ENCODE measurements at regions not wholly inside any gene's neighbourhood (a gene's known extent, or its start where the extent isn't known, plus 50 kb on each side); places are given as distances from the start of the nearest gene placed in this dataset.
"Not testable (repeated sequence)": the region's sequence is repeated elsewhere in the genome, so short reads cannot be mapped to it uniquely, and the experiment has no call there.

DNA sequence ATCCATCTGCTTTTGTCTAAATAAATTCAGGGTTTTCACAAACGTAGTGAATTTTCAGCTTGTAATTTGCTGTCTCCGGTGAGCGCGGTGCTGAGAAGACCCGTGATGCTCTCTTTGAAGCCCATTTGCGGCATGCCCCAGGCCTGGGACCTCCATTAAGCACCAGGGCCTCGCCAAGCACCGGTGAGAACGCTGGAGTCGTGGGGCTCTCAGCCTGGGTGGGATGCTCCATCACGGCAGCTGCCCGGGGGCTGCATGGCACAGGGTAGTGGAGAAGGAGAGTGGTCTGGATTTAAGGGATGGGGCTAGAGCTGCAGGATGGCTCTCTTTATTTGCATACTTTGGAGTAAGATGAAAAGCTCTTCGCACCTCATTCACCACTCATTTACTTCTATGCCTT is 248.7 kb downstream of the ABCC12 start:
- no peak for DNase-seq (ENCODE audit: low read depth)

DNA sequence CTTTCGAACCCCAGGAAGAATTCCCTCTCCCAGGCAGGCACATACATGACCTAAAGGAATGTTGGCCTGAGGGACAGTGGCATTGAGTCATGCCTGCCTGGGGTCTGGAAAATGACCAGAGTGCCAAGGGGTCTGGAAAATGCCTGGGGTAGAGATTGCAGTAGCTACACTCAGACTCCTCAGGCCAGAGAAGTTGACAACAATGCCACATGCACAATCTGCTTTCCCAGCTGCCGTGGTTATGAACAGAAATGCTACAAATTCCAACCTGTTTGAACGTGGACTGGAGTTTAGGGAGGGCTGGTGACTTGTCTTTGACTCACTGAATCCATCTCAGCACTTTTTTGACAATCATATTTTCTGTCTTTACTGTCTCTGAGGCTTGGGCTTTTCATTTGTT is 250.0 kb downstream of the ABCC12 start:
- DNase-seq (ENCODE audit: low read depth), result peak; percentile 99

DNA sequence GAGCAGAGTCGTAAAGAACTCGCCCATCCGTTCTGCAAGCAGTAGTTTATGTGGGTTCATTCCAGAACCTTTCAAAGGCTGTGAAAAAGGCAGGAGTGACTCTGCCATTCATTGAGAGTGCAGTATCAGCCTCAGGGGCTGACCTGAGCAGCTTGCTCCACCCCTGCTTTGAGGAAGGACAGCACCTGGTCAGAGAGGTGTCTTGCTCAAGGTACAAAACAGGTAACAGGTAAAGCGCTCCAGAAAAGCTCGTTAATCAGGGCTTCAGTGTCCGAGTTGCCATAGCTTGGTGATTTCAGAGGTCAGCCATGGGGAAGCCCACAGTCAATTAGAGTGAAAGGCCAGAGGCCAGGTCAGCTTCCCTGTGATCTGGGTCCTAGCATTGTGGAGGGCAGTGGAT is 251.1 kb downstream of the ABCC12 start:
- DNase-seq (ENCODE audit: low read depth), result no peak

DNA sequence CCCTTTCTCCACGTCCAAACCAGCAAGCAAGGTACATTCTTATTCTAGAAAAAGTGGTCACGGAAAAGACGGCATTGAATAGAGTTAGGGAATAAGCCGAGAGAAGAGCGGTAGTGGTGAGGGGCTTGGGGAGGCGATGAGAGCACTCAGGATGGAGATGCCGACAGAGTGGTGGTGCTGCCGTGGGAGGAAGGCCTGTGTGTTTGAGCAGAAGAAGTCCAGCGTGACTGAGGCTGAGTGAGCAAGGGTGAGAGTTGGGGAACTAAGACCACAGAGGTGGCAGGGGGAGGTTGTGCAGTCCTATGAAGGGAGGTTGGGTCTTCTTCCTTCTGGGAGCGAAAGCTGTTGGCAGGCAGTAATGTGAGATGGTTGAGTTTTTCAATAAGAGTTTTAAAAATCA is 252.3 kb downstream of the ABCC12 start:
- DNase-seq (ENCODE audit: low read depth), result no peak

DNA sequence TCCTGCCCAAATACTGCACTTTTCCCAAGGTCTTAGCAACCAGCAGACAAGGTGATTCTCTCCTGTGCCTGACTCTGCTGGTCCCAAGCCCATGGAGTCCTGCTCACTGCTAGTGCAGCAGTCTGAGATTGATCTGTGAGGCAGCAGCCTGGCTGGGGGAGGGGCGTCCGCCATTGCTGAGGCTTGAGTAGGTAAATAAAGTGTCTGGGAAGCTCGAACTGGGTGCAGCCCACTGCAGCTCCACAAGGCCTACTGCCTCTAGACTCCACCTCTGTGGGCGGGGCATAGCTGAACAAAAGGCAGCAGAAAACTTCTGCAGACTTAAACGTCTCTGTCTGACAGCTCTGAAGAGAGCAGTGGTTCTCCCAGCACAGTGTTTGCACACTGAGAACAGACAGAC is 258.7 kb downstream of the ABCC12 start:
- DNase-seq (ENCODE audit: low read depth), result not testable (repeated sequence)

DNA sequence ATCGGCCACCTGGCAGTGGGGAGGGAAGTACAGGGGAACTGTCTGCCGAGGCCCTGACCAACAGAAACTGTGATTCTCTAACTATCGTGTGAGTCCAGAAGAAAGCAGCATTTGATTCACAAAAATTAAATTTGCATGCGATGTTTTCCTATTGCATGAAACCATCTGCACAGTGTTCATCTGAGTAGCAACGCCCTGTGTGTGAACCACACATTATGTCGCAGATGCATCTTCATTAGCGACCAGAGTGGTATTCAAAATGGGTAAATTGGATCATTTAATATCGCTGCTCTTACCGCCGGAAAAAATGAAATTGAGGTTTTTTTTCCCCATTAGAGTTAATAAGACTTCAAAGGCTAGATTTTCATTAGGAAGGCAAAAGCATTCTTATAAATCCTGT is 260.6 kb downstream of the ABCC12 start:
- DNase-seq (ENCODE audit: low read depth), result no peak

DNA sequence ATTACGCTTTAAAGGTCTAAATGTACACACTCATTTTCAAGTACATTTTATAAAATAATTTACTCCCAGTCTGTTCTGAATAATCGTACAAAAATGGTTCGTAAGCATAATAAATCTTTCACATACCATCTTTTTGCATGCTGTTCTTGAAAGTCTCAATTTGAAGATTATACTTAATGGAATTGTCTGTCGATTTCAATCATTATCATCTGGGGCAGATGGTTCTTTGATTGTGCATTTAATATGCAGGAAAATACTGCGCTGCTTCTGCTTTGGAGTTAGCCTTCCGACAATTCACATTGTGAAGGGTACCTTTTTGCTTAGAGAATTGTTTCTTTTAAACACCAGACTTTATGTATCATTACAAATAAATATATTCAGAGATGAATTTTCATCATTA is 262.8 kb downstream of the ABCC12 start:
- no peak for DNase-seq (ENCODE audit: low read depth)

DNA sequence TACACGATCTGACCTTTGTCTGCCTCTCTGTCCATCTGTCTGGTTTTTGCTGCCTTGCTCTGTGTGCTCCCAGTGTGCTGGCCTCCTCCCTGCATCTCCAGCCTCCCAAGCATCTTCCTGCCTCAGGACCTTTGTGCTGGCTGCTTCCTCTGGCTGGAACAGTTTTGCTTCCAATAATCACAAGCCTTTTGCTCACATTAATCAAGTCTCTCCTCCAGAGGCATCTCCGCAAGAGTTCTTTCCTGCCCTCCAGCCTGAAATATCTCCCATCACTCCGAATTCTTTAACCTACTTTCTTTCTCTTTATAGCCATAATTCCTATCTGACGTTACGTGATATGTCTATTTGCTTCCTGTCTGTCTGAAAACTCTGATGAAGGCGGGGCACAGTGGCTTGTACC is 267.1 kb downstream of the ABCC12 start:
- DNase-seq (ENCODE audit: low read depth), result no peak

DNA sequence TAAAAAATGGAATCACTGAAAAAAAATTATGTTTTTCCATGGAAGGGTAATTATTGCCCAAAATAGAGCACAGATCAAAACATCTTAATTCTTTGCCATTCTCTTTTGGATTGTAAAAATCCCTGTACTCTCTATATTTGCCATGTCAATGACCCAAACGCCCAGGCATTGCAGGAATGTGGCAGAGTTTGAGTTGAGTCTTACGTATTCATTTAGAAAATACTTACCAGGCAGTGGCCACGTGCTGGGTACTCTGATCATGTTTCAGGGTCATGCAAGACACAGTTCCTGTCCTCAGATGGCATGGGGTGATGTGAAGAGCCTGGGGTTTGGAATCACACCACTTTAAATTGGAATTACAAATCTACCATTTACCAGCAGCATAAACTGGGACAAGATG is 267.7 kb downstream of the ABCC12 start:
- DNase-seq (ENCODE audit: low read depth), result peak; percentile 98

DNA sequence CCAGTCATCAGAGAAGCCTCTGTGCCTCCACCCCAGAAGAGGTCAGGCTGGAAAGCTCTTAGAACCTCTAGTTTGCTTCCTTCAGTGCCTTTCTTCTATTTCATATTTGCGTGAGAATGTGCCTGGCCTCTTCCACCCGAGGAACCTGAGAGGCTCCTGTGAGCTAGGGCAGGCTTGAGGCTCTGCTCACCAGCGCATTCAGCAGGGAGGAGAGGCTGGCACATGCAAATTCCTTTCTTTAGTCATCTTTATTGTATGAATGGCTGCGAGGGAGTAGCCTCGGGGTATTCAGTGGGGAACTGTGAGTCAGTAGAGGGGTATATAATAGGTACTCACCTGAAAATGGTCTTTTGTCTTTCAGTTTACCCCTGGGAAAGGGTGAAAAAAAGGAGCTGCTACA is 268.3 kb downstream of the ABCC12 start:
- peak; percentile 98 for DNase-seq (ENCODE audit: low read depth)

DNA sequence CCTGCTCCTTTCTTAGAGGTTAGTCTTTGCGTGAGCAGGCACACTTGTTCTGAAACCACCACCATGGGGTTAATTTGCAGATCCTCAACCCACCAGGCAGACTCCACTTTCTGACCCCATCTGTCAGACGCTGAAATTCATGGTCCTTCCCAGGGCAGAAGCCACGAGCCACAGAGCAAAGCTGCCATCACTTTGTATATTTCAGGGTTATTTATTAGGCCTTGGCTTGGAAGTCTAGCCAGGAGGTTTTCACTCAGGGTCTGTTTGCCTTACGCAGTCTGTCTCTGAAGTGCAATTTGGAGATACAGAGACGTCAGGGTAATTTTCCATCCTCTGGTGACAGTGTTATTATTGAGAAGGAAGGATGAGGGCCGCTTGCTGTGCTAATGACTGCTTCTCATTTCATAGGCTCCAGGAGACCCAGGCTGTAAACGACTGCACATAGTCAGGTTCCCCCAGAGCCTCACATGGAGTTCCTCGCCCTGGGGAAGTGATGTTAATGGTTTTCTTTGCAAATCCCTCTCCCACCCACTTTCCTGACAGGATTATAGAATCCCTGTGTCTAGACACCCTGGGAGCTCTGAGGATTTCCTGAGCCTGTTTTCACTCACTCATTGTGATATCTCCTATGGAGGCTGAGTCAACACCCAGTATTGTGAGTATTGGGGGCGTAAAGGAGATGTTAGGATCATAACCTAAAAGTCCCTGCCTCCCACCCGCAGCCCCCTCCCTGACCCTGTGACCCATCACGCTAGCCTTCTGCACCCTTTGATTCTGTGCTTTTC is 269.0 kb downstream of the ABCC12 start:
- peak; percentile 92 for DNase-seq (ENCODE audit: low read depth)

DNA sequence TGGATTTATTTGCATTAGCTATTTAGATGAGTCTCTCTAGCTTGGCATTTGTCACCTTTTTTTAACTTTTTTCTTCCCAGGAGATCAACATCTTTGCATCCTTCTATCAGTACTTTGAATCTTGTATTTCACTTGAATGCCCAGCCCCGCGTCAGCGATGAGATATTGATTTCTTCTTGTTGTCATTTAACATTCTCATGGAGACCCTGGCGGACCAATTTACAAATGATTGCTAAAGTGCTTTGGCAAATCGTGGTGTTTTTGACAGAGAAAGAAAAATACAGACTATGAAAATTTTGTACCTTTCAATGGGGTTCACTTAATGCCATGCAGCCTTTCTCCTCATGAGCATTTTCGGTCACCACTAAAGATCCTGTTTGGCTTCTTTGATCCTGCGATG is 269.7 kb downstream of the ABCC12 start:
- no peak for DNase-seq (ENCODE audit: low read depth)

DNA sequence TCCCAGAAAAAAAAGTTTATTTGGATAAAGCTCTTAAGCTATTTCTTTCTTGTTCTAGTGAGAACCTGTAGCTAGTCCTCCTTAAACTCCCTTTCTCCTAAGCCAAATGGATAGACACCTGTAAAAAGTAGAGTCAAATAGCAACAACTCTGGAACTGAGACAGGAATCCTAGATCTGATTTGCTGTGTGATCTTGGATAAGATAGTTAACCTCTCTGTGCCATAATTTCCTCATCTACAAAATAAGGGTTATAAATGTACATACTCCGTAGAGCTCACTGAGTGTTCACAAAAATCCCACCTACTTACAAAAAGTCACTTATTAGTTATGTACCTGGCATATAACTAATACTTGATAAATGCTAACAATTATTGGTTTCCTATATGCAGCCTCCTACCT is 270.3 kb downstream of the ABCC12 start:
- DNase-seq (ENCODE audit: low read depth), result no peak

DNA sequence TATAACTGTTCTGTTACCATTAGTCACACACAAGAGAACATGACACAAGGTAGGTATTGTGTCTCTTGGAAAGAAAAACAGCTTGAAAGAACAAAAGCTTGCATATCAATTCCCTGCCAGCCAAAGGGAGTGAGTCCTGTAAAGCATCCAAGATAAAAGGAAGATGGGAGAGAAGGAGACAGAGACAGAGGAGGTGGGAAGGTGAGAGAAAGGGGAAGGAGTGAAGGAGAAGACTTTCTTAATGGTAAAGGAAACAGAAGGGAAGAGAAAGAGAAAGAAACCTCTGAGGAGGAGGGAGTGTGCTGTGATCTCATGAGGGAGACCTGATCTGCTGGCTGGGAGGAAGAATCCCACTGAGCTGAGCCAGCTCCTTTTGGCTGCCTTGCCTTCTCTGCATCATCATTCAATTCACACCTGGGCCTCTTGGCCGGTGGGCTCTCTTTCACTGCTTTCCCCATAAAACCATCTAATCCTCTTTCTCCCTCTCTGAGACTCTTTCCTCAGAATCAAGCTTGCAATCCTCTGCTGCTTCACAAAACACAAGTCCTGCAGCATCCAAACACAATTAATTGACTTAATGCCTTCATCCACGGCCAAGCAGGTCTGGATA is 271.6 kb downstream of the ABCC12 start:
- no peak for DNase-seq (ENCODE audit: low read depth)

DNA sequence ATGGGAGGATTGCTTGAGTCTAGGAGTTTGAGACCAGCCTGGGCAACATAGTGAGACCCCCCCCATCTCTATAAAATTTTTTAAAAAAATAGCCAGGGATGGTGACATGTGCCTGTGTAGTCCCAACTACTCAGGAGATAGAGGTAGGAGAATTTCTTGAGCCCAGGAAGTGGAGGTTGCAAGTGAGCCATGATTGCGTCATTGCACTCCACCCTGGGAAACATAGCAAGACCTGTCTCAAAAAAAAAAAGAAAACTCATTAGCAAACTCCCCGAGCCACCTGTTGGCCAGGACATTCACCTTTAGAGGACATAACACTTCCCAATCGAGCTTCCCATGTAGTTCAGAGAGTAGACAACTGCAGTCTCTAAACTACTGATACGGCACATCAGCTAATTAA is 274.2 kb downstream of the ABCC12 start:
- no peak for DNase-seq (ENCODE audit: low read depth)

DNA sequence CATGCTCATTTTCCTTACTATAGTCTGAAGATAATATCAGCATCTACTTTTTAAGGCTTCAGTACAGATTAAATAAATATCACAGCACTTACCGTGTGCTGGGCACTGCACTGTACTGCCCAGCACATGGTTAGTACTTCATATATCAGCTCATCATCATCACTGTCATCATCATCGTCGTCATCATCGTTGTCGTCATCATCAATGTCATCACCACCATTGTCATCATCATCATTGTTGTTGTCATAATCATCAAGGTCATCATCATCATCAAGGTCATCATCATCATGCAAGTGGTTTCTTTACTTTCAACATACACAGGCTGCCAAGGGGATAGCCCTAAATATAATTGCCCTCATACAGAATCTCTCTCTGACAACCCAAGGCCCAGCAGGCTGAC is 275.1 kb downstream of the ABCC12 start:
- DNase-seq (ENCODE audit: low read depth), result no peak

DNA sequence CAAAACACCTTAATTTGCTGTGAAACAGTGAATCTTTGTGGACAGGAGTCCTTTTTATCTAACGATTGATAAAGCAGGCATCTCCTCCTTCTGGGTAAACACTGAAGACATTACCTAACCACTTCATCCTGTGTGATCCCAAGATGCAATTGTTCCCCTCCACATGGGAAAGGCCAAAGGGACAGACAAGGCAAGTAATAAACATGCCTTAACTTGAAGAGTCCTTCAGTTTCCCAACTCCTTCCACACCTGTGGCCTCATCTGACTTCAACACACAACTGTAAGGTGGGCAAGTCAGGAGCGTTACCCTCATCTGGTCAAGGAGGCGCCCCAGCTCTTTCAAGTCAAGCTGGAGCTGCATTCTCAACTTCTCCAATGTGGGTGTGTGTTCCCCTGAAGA is 278.6 kb downstream of the ABCC12 start:
- no peak for DNase-seq (ENCODE audit: low read depth)

DNA sequence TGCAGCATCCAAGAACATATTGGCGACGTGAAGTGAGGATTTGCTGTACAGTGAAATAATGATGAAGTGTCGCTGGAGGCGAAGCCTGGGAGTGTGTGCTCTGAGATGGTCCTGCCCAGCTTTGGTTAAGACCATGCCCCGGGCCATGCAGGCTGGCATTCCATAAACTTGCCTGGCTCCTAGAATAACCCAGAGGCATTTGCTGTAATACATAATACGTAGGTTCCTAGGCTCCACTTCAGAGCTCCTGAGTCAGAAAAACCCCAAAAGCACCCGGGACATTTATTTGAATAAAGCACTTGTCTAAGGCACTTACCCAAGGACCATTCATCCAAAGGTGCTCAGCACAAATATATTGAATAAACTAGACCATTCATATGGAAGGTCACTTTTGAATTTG is 279.3 kb downstream of the ABCC12 start:
- no peak for DNase-seq (ENCODE audit: low read depth)

DNA sequence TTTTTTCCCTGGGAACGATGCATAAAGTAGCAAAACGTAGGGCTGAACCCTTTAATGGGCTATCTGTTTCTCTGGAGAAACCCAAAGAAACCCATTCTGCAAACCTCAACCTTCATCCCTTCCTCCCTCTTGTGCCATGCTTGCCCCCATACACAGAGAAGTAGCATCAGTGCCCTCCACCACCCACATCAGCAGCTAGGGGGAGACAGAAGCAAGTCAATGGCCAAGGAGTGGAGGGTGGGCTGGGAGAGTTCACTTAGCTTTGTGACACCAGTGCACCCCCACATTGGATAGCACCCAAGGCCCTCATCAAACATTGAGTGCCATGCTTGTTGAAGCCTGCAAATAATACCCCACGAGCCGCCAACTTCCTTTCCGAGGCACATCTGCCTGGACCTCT is 282.4 kb downstream of the ABCC12 start:
- no peak for DNase-seq (ENCODE audit: low read depth)

DNA sequence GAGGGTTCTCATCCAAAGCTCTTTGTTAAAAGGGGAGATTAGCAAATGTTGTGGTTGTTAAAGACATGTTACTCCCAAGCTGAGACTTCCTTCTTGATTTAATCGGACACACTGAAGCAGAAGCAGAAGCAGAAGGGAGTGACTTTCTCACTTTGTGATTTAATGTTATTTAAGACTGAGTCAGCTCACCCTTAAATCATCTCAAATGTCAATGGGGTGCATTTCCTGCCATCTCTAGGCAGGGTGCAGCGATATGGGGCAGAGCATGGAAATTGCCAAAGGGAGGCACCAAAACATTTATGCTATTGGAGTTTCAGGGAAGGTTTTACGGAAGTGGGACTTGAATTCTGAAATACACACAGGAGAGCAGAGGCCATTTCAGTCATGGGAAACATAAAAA is 283.6 kb downstream of the ABCC12 start:
- DNase-seq (ENCODE audit: low read depth), result peak; percentile 85

DNA sequence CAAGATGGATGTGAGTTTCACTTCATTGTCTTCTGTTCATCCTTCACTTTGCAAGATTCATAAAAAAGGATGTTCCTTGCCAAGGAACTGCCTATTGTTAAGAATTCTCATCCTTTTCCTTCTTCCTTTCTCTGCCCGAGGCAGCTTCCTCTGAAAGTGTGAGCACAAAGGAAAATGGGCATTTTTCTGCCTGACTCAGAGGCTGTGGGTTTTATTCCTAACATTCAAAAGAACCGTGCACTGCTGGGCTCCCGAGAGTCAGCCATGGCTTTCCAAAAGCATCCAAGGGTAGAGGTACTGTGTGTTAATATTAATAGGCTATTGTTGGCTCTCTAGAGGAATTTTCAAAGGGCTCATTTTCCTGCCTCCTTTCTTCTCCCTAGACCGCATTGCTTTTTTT is 289.4 kb downstream of the ABCC12 start:
- DNase-seq (ENCODE audit: low read depth), result peak; percentile 74

DNA sequence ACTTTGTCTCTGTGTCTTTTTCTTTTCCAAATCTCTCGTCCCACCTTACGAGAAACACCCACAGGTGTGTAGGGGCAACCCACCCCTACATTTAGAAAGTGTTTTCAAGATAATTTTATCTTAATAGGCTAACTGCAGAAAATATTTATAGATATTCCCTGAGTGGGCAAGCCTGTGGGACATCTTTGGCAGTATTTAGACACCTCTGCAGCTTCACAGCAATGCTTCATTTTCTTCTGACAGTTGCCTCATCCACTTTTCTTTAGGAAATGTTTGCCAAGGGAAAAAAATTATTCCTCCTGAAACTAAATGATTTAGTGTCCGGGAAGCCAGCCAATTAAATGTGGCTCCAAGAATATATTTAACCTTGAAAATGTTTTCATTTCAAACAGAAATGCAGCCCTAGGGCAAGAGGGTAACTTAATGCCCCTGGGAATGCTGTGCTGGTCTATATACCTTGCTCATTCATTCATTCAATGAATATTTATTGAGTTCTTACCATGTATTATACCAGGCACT is 290.4 kb downstream of the ABCC12 start:
- DNase-seq (ENCODE audit: low read depth), result peak; percentile 73

DNA sequence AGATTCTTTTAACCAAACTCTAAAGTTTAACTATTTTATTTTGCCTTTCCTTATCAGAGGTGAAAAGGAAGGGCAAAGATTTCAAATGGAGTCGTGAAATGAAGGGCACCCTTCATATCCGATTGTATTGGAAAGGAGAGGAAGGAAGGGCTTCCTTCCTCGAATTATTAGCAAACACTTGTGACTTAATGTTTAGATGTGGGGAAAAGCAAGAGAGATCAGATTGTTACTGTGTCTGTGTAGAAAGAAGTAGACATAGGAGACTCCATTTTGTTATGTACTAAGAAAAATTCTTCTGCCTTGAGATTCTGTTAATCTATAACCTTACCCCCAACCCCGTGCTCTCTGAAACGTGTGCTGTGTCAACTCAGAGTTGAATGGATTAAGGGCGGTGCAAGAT is 291.5 kb downstream of the ABCC12 start:
- DNase-seq (ENCODE audit: low read depth), result not testable (repeated sequence)

DNA sequence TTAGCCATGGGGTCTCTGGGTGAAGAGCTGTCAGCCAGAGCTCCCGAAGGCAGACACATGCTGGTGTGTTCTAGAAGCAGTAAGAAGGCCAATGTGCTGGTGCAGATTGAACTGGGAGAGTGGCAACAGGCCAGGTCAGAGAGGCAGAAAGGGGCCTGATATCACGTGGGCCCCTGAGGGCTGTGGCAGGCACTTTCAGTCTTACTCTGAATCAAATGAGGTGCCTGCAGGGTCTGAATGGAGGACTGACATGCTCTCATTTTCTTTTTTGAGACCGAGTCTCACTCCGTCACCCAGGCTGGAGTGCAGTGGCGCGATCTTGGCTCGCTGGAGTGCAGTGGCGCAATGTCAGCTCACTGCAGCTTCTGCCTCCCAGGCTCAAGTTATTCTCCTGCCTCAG is 293.8 kb downstream of the ABCC12 start:
- DNase-seq (ENCODE audit: low read depth), result no peak
